WTC11 (cell line): ENCODE measurements at regions not wholly inside any gene's neighbourhood (a gene's known extent, or its start where the extent isn't known, plus 50 kb on each side); places are given as distances from the start of the nearest gene placed in this dataset.

ENCODE experiments used
- ATAC-seq: fragments of 200-7000 bp; cut with Tn5 transposase; 2 replicates; pipeline ENCODE4 v1.10.0; 2021; ENCODE audit warnings: mild to moderate bottlenecking, moderate library complexity
- CTCF ChIA-PET: fragments of 300-600 bp; sonication (Branson Sonifier 250); formaldehyde crosslinking; loops from one replicate; lab custom pipeline; 2021; ENCODE audit warnings: antibody characterized with exemption; lab: Charles Lee
- POLR2A ChIA-PET: fragments of 350-600 bp; sonication (Branson Sonifier 250); formaldehyde crosslinking; loops from one replicate; lab custom pipeline; 2021; ENCODE audit warnings: antibody characterized with exemption; lab: Charles Lee
- DNase-seq: peaks from one replicate; pipeline ENCODE4 v3.0.0; 2021; ENCODE audit warnings: low spot score
- H3K27ac Mint-ChIP-seq: 2 replicates; pipeline ENCODE4 v1.8.0; 2021; ENCODE audit warnings: mixed read lengths
- H3K27me3 Mint-ChIP-seq: 2 replicates; pipeline ENCODE4 v1.8.0; 2021; ENCODE audit warnings: low read depth, mild to moderate bottlenecking, moderate library complexity, mixed read lengths
- H3K36me3 Mint-ChIP-seq: 2 replicates; pipeline ENCODE4 v1.8.0; 2021; ENCODE audit warnings: mixed read lengths
- H3K4me1 Mint-ChIP-seq: 2 replicates; pipeline ENCODE4 v1.8.0; 2022; ENCODE audit warnings: mixed read lengths
- H3K4me3 Mint-ChIP-seq: 2 replicates; pipeline ENCODE4 v1.8.0; 2021; ENCODE audit warnings: mild to moderate bottlenecking, moderate library complexity, mixed read lengths
- H3K9me3 Mint-ChIP-seq: 2 replicates; pipeline ENCODE4 v1.8.0; 2021; ENCODE audit warnings: mixed read lengths
- ATF1 ChIP-seq: sonication (generic); formaldehyde crosslinking; IDR thresholded peaks from 2 replicates; pipeline ENCODE4 v1.8.1; 2023; ENCODE audit warnings: mild to moderate bottlenecking, moderate library complexity, missing genetic modification reagents
- CBFB ChIP-seq: sonication (generic); formaldehyde crosslinking; IDR thresholded peaks from 2 replicates; pipeline ENCODE4 v1.8.1; 2022; ENCODE audit warnings: mild to moderate bottlenecking, low read depth, missing genetic modification reagents
- ESRRA ChIP-seq: sonication (generic); formaldehyde crosslinking; IDR thresholded peaks from 2 replicates; pipeline ENCODE4 v1.8.1; 2022; ENCODE audit warnings: mild to moderate bottlenecking, missing genetic modification reagents, borderline replicate concordance
- GABPB1 ChIP-seq: sonication (generic); formaldehyde crosslinking; IDR thresholded peaks from 2 replicates; pipeline ENCODE4 v1.8.1; 2023; ENCODE audit warnings: mild to moderate bottlenecking, missing genetic modification reagents
- GTF2I ChIP-seq: fragments of 250-450 bp; sonication (Bioruptor Pico); conservative IDR thresholded peaks from 2 replicates; pipeline ENCODE4 v1.4.0; 2021; ENCODE audit warnings: mild to moderate bottlenecking
- HMGA2 ChIP-seq: fragments of 250-450 bp; sonication (Bioruptor Pico); IDR thresholded peaks from 2 replicates; pipeline ENCODE4 v1.4.0; 2021; ENCODE audit warnings: mild to moderate bottlenecking, moderate library complexity
- JUN ChIP-seq: sonication (generic); formaldehyde crosslinking; IDR thresholded peaks from 2 replicates; pipeline ENCODE4 v1.8.0; 2023; ENCODE audit warnings: mild to moderate bottlenecking, missing genetic modification reagents
- NFATC4 ChIP-seq: fragments of 250-450 bp; sonication (Bioruptor Pico); IDR thresholded peaks from 2 replicates; pipeline ENCODE4 v1.9.0; 2021; ENCODE audit warnings: mild to moderate bottlenecking
- TCF7 ChIP-seq: sonication (generic); formaldehyde crosslinking; IDR thresholded peaks from 2 replicates; pipeline ENCODE4 v1.8.0; 2022; ENCODE audit warnings: mild to moderate bottlenecking, low read depth, missing genetic modification reagents, moderate library complexity
- ZNF121 ChIP-seq: sonication (generic); formaldehyde crosslinking; IDR thresholded peaks from 2 replicates; pipeline ENCODE4 v1.8.0; 2023; ENCODE audit warnings: missing genetic modification reagents
- ZNF232 ChIP-seq: sonication (generic); formaldehyde crosslinking; IDR thresholded peaks from 2 replicates; pipeline ENCODE4 v1.8.0; 2022; ENCODE audit warnings: mild to moderate bottlenecking, missing genetic modification reagents
- ZNF263 ChIP-seq: sonication (generic); formaldehyde crosslinking; IDR thresholded peaks from 2 replicates; pipeline ENCODE4 v1.8.1; 2022; ENCODE audit warnings: low read depth, mild to moderate bottlenecking, moderate library complexity, missing genetic modification reagents
- ZNF317 ChIP-seq: sonication (generic); formaldehyde crosslinking; IDR thresholded peaks from 2 replicates; pipeline ENCODE4 v1.8.1; 2023; ENCODE audit warnings: low read depth, mild to moderate bottlenecking, moderate library complexity, missing genetic modification reagents, borderline replicate concordance
- ZNF416 ChIP-seq: fragments of 250-450 bp; sonication (Bioruptor Pico); IDR thresholded peaks from 2 replicates; pipeline ENCODE4 v1.9.0; 2021; ENCODE audit warnings: mild to moderate bottlenecking, inconsistent platforms
- TF ChIP-seq, protein P1 (sequence below): fragments of 250-450 bp; sonication (Bioruptor Pico); IDR thresholded peaks from 2 replicates; pipeline ENCODE4 v1.9.0; 2021; ENCODE audit warnings: moderate library complexity, mild to moderate bottlenecking, inconsistent platforms, borderline replicate concordance
- TF ChIP-seq, protein P2 (sequence below): sonication (generic); formaldehyde crosslinking; IDR thresholded peaks from 2 replicates; pipeline ENCODE4 v1.8.0; 2023; ENCODE audit warnings: mild to moderate bottlenecking, missing genetic modification reagents
- TF ChIP-seq, protein P3 (sequence below): fragments of 250-450 bp; sonication (Bioruptor Pico); IDR thresholded peaks from 2 replicates; pipeline ENCODE4 v2.1.2; 2022; ENCODE audit warnings: mild to moderate bottlenecking, moderate library complexity
- TF ChIP-seq, protein P4 (sequence below): sonication (generic); formaldehyde crosslinking; IDR thresholded peaks from 2 replicates; pipeline ENCODE4 v1.8.1; 2022; ENCODE audit warnings: low read depth, mild to moderate bottlenecking, moderate library complexity, missing genetic modification reagents, borderline replicate concordance
- TF ChIP-seq, protein P5 (sequence below): sonication (generic); formaldehyde crosslinking; IDR thresholded peaks from 2 replicates; pipeline ENCODE4 v1.8.1; 2023; ENCODE audit warnings: mild to moderate bottlenecking, moderate library complexity, missing genetic modification reagents

DNA sequence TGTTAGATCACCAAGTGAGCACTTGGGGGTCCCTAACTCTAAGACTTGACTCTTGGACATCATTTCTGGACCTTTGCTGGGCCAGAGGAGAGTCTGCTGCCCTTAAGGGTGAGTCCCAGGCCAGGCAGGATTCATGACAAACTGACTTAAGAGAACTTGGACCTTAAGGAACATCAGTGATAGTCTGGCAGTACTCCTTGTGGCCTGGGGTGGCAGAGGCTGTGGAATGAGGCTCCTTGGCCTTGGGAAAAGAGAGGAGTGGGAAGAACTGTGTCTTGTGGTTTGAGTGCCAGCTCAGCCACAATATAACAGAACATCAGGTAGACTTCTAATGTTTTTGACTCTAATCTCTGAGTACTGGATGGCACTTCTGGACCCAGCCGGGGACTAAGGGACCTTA is 478.7 kb downstream of the MEI4 start (continued):
- TF ChIP-seq, protein P1, sequence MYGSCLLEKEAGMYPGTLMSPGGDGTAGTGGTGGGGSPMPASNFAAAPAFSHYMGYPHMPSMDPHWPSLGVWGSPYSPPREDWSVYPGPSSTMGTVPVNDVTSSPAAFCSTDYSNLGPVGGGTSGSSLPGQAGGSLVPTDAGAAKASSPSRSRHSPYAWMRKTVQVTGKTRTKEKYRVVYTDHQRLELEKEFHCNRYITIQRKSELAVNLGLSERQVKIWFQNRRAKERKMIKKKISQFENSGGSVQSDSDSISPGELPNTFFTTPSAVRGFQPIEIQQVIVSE (CRISPR knock-in tag) = no peak
- TF ChIP-seq JUN (CRISPR knock-in tag) (no peak), ZNF232 (no peak), ZNF263 (CRISPR knock-in tag) (no peak), GTF2I (no peak), ZNF317 (CRISPR knock-in tag) (no peak), ESRRA (CRISPR knock-in tag) (no peak), CBFB (CRISPR knock-in tag) (no peak)
- TF ChIP-seq, protein P2, sequence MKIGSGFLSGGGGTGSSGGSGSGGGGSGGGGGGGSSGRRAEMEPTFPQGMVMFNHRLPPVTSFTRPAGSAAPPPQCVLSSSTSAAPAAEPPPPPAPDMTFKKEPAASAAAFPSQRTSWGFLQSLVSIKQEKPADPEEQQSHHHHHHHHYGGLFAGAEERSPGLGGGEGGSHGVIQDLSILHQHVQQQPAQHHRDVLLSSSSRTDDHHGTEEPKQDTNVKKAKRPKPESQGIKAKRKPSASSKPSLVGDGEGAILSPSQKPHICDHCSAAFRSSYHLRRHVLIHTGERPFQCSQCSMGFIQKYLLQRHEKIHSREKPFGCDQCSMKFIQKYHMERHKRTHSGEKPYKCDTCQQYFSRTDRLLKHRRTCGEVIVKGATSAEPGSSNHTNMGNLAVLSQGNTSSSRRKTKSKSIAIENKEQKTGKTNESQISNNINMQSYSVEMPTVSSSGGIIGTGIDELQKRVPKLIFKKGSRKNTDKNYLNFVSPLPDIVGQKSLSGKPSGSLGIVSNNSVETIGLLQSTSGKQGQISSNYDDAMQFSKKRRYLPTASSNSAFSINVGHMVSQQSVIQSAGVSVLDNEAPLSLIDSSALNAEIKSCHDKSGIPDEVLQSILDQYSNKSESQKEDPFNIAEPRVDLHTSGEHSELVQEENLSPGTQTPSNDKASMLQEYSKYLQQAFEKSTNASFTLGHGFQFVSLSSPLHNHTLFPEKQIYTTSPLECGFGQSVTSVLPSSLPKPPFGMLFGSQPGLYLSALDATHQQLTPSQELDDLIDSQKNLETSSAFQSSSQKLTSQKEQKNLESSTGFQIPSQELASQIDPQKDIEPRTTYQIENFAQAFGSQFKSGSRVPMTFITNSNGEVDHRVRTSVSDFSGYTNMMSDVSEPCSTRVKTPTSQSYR (CRISPR knock-in tag) = no peak
- TF ChIP-seq, protein P3, sequence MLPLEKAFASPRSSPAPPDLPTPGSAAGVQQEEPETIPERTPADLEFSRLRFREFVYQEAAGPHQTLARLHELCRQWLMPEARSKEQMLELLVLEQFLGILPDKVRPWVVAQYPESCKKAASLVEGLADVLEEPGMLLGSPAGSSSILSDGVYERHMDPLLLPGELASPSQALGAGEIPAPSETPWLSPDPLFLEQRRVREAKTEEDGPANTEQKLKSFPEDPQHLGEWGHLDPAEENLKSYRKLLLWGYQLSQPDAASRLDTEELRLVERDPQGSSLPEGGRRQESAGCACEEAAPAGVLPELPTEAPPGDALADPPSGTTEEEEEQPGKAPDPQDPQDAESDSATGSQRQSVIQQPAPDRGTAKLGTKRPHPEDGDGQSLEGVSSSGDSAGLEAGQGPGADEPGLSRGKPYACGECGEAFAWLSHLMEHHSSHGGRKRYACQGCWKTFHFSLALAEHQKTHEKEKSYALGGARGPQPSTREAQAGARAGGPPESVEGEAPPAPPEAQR = no peak

DNA sequence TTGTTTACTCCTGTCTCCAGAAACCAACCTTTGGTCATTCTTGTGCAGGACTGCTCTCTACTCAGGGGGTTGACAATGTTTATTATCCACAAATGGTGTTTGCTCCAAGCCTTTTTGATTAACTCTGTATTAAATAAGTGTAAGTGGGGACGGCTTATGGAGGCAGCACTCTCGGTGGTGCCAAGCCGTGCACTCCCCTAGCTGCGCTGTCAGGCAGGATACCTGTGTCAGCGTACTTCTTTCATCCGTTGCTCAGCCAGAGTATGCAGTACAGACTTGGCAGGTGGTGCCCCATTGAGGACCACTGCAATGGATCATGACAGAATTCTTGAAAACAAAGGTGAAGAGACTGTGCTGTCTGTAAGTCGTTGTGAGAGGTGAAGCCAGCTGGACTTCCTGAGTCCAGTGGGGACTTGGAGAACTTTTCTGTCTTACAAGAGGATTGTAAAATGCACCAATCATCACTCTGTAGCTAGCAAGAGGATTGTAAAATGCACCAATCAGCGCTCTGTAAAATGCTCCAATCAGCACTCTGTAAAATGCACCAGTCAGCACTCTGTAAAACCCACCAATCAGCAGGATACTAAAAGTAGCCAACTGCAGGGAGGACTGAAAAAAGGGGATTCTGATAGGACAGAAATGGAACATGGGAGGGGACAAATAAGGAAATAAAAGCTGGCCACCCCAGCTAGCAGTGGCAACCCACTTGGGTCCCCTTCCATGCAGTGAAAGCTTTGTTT is 480.0 kb downstream of the MEI4 start:
- Mint-ChIP-seq H3K36me3 (peaks cover 20% of the 10 kb centered on the region), H3K9me3 (peaks cover 60% of the 10 kb centered on the region), H3K27ac (no peak overlapping the region), H3K27me3 (no peaks in the 10 kb centered on the region), H3K4me3 (no peak overlapping the region), H3K4me1 (no peaks in the 10 kb centered on the region)
- no peak for DNase-seq
- CTCF ChIA-PET = no interaction called here
- no peak for TF ChIP-seq ATF1 (CRISPR knock-in tag)
- no peak for TF ChIP-seq HMGA2 (CRISPR knock-in tag)
- TF ChIP-seq, protein P2 (CRISPR knock-in tag) = no peak
- TF ChIP-seq TCF7 (CRISPR knock-in tag) = no peak
- no peak for TF ChIP-seq NFATC4 (CRISPR knock-in tag)
- no peak for TF ChIP-seq GABPB1
- TF ChIP-seq ZNF416 (CRISPR knock-in tag) = no peak
- TF ChIP-seq, protein P4, sequence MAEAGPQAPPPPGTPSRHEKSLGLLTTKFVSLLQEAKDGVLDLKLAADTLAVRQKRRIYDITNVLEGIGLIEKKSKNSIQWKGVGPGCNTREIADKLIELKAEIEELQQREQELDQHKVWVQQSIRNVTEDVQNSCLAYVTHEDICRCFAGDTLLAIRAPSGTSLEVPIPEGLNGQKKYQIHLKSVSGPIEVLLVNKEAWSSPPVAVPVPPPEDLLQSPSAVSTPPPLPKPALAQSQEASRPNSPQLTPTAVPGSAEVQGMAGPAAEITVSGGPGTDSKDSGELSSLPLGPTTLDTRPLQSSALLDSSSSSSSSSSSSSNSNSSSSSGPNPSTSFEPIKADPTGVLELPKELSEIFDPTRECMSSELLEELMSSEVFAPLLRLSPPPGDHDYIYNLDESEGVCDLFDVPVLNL (CRISPR knock-in tag) = no peak
- TF ChIP-seq JUN (CRISPR knock-in tag) = no peak
- TF ChIP-seq, protein P5, sequence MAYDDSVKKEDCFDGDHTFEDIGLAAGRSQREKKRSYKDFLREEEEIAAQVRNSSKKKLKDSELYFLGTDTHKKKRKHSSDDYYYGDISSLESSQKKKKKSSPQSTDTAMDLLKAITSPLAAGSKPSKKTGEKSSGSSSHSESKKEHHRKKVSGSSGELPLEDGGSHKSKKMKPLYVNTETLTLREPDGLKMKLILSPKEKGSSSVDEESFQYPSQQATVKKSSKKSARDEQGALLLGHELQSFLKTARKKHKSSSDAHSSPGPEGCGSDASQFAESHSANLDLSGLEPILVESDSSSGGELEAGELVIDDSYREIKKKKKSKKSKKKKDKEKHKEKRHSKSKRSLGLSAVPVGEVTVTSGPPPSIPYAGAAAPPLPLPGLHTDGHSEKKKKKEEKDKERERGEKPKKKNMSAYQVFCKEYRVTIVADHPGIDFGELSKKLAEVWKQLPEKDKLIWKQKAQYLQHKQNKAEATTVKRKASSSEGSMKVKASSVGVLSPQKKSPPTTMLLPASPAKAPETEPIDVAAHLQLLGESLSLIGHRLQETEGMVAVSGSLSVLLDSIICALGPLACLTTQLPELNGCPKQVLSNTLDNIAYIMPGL = no peak
- no peak for TF ChIP-seq ZNF121 (CRISPR knock-in tag)
- TF ChIP-seq, all 79 proteins: peak for 0
- POLR2A ChIA-PET = no interaction called here
- no peak for ATAC-seq
